ENCODE measurements at regions not wholly inside any gene's neighbourhood (a gene's known extent, or its start where the extent isn't known, plus 50 kb on each side); places are given as distances from the start of the nearest gene placed in this dataset.

DNA sequence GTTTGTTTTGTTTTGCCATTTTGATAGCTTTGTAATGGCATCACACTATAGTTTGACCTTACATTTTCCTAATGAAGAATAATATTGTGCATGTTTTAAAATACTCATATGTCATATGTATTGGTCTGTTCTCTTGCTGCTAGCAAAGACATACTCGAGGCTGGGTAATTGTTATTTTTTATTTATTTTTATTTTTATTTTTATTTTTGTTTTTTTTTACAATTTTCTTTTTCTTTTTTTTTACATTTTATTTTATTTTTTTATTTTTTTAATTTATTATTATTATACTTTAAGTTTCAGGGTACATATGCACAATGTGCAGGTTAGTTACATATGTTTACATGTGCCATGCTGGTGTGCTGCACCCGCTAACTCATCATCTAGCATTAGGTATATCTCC lies 104.6 kb upstream of the GRID2 start:
- intact Hi-C loops (cut with DNase I; ENCODE audit: low total_unique reads) = no loop called here
- TF ChIP-seq POLR2AphosphoS5 (IDR thresholded peaks at IDR 0.05) = no peak
- TF ChIP-seq POLR2A (IDR thresholded peaks at IDR 0.05) = no peak
- TF ChIP-seq, protein P1, sequence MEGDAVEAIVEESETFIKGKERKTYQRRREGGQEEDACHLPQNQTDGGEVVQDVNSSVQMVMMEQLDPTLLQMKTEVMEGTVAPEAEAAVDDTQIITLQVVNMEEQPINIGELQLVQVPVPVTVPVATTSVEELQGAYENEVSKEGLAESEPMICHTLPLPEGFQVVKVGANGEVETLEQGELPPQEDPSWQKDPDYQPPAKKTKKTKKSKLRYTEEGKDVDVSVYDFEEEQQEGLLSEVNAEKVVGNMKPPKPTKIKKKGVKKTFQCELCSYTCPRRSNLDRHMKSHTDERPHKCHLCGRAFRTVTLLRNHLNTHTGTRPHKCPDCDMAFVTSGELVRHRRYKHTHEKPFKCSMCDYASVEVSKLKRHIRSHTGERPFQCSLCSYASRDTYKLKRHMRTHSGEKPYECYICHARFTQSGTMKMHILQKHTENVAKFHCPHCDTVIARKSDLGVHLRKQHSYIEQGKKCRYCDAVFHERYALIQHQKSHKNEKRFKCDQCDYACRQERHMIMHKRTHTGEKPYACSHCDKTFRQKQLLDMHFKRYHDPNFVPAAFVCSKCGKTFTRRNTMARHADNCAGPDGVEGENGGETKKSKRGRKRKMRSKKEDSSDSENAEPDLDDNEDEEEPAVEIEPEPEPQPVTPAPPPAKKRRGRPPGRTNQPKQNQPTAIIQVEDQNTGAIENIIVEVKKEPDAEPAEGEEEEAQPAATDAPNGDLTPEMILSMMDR (IDR thresholded peaks at IDR 0.05 in 8 of 11, conservative IDR thresholded peaks at IDR 0.05 in 3 of 11) = no peak
- H3K27ac ChIP-seq = no peak overlapping the region
- H3K4me1 ChIP-seq = no peaks in the 10 kb centered on the region
- DNase-seq = no peak
- no peaks in the 10 kb centered on the region for H3K9me3 ChIP-seq
- WGBS, 5 donors = 82 to 98% (median 90%) methylated on average over 2 of the region's 2 CpGs
- no peak overlapping the region for H3K4me3 ChIP-seq
- no peaks in the 10 kb centered on the region for H3K36me3 ChIP-seq
- no peaks in the 10 kb centered on the region for H3K27me3 ChIP-seq (replicated peaks in 1 of 7)

DNA sequence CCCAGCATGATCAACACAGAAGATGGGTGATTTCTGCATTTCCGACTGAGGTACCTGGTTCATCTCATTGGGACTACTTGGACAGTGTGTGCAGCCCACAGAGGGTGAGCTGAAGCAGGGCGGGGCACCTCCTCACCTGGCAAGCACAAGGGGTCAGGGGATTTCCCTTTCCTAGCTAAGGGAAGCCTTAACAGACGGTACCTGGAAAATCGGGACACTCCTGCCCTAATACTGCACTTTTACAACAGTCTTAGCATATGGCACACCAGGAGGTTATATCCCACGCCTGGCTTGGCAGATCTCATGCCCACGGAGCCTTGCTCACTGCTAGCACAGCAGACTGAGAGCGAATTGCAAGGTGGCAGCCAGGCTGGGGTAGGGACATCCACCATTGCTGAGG lies 92.9 kb upstream of the GRID2 start:
- WGBS, 5 donors = 66 to 84% (median 77%) methylated on average over 7 of the region's 7 CpGs
- intact Hi-C loops (cut with DNase I; ENCODE audit: low total_unique reads) = no loop called here
- H3K4me3 ChIP-seq = no peak overlapping the region

DNA sequence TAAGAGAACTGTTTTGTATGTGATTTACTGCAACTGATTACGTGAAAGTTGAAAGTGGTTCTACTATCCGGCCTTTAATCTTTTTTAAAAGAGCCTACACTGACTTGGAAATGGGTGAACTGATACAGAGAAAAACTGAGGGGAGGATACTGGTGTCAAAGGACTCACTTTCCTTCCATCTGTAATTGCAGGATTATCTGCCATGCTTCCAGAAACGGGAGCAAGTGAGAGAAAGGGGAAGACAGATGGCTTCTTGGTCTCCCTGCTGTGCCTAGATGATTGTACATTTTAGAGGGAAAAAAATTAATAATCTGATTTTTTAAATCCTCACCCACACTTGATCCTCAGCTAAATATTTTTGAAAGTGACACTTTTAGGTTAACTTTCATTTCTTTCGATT lies 88.3 kb upstream of the GRID2 start:
- no peak overlapping the region for H3K27ac ChIP-seq
- H3K27me3 ChIP-seq (replicated peaks in 1 of 7) = no peaks in the 10 kb centered on the region
- intact Hi-C loops (cut with DNase I; ENCODE audit: low total_unique reads) = no loop called here
- no peak for TF ChIP-seq POLR2AphosphoS5 (IDR thresholded peaks at IDR 0.05)
- no peak for TF ChIP-seq POLR2A (IDR thresholded peaks at IDR 0.05)
- TF ChIP-seq, protein P1 (IDR thresholded peaks at IDR 0.05 in 8 of 11, conservative IDR thresholded peaks at IDR 0.05 in 3 of 11) = no peak
- no peak overlapping the region for H3K4me3 ChIP-seq
- DNase-seq = no peak
- WGBS, 5 donors = 77 to 91% (median 86%) methylated on average over 4 of the region's 4 CpGs
- H3K36me3 ChIP-seq = no peaks in the 10 kb centered on the region
- H3K9me3 ChIP-seq = peaks cover 0 to 60% (median 36%) of the 10 kb centered on the region in 8 donors
- no peaks in the 10 kb centered on the region for H3K4me1 ChIP-seq

More for the DNA sequence above, 92.9 kb upstream of the GRID2 start:
- Histone ChIP-seq H3K4me1 (no peaks in the 10 kb centered on the region), H3K9me3 (peaks cover 0 to 36% (median 14%) of the 10 kb centered on the region in 8 donors), H3K27me3 (replicated peaks in 1 of 7) (no peaks in the 10 kb centered on the region), H3K36me3 (no peaks in the 10 kb centered on the region), H3K27ac (no peak overlapping the region)
- no peak for DNase-seq
- TF ChIP-seq, protein P1 (IDR thresholded peaks at IDR 0.05 in 8 of 11, conservative IDR thresholded peaks at IDR 0.05 in 3 of 11) = no peak

DNA sequence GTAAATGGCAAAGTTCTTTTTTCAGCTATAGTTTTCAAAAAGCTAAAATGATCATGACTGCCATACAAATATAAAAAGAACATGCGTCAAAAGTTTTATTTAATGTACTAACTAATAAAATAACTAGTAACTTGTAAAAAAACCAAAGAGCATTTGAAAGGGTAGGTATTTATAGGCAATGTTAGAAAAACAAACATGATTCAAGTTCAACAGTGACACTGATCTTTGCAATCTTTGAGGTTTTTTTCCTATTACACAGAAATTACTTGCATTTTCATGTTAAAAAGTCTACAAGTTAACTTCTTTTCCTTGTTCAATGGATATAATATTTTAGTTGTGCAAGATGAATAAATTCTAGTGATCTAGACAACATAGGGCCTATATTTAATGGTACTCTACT lies 72.3 kb upstream of the GRID2 start:
- Histone ChIP-seq H3K27ac (no peak overlapping the region), H3K4me3 (no peak overlapping the region), H3K27me3 (replicated peaks in 1 of 7) (no peaks in the 10 kb centered on the region), H3K36me3 (no peaks in the 10 kb centered on the region), H3K4me1 (no peaks in the 10 kb centered on the region), H3K9me3 (no peaks in the 10 kb centered on the region)
- intact Hi-C loops (cut with DNase I; ENCODE audit: low total_unique reads) = no loop called here
- TF ChIP-seq POLR2AphosphoS5 (IDR thresholded peaks at IDR 0.05) (no peak), POLR2A (IDR thresholded peaks at IDR 0.05) (no peak)
- TF ChIP-seq, protein P1 (IDR thresholded peaks at IDR 0.05 in 8 of 11, conservative IDR thresholded peaks at IDR 0.05 in 3 of 11) = no peak
- WGBS, 5 donors = 88 to 100% (median 90%) methylated on average over 1 of the region's 1 CpG
- DNase-seq = no peak

Data from spleen (tissue), 11 donors.